Astrocyte (in vitro differentiated cells and primary cell): ENCODE measurements at regions not wholly inside any gene's neighbourhood (a gene's known extent, or its start where the extent isn't known, plus 50 kb on each side); places are given as distances from the start of the nearest gene placed in this dataset.

ENCODE experiments used
- DNase-seq: peaks from one replicate; pipeline ENCODE4 v3.0.0-alpha.2; 2010; ENCODE audit warnings: low read depth
- FAIRE-seq: peaks from 2 replicates; lab custom pipeline; 2011; peaks lifted over from hg19 to GRCh38; lab: Jason Lieb, UNC
- H2AFZ ChIP-seq: 2 replicates; pipeline ENCODE4 v1.6.0; 2012; ENCODE audit warnings: low read depth, low read length, inconsistent platforms
- H3K27ac ChIP-seq: 2 replicates; pipeline ENCODE4 v1.5.1; 2011; ENCODE audit warnings: low read depth, low read length, inconsistent platforms
- H3K27me3 ChIP-seq: 2 replicates; pipeline ENCODE4 v1.6.0; 2011; ENCODE audit warnings: low read length, inconsistent platforms; ENCODE audit not compliant: insufficient read depth
- H3K36me3 ChIP-seq: 2 replicates; pipeline ENCODE4 v1.5.1; 2011; ENCODE audit warnings: low read length, inconsistent platforms; ENCODE audit not compliant: insufficient read depth
- H3K4me1 ChIP-seq: 2 replicates; pipeline ENCODE4 v1.5.1; 2011; ENCODE audit warnings: low read length, inconsistent platforms; ENCODE audit not compliant: insufficient read depth
- H3K4me2 ChIP-seq: 2 replicates; pipeline ENCODE4 v1.6.0; 2012; ENCODE audit warnings: low read length, inconsistent platforms
- H3K4me3 ChIP-seq: 2 replicates; pipeline ENCODE4 v1.5.1; 2011; ENCODE audit warnings: low read depth, mild to moderate bottlenecking, low read length, inconsistent platforms; ENCODE audit not compliant: insufficient read depth
- H3K79me2 ChIP-seq: 2 replicates; pipeline ENCODE4 v1.6.0; 2012; ENCODE audit warnings: mild to moderate bottlenecking, low read length, inconsistent platforms; ENCODE audit not compliant: insufficient read depth
- H3K9ac ChIP-seq: 2 replicates; pipeline ENCODE4 v1.6.0; 2012; ENCODE audit warnings: mild to moderate bottlenecking, low read length, inconsistent platforms
- H3K9me3 ChIP-seq: 2 replicates; pipeline ENCODE4 v1.5.1; 2012; ENCODE audit warnings: low read depth, mild to moderate bottlenecking, low read length, inconsistent platforms; ENCODE audit not compliant: insufficient read depth
- H4K20me1 ChIP-seq: 2 replicates; pipeline ENCODE4 v1.6.0; 2012; ENCODE audit warnings: low read length, inconsistent platforms; ENCODE audit not compliant: insufficient read depth
- H3K27ac Mint-ChIP-seq: one replicate; pipeline ENCODE4 v1.8.0; 2021; ENCODE audit warnings: mild to moderate bottlenecking, mixed read lengths; ENCODE audit not compliant: unreplicated experiment
- H3K27me3 Mint-ChIP-seq: one replicate; pipeline ENCODE4 v1.8.0; 2021; ENCODE audit warnings: low read depth, mixed read lengths; ENCODE audit not compliant: unreplicated experiment
- H3K36me3 Mint-ChIP-seq: one replicate; pipeline ENCODE4 v1.8.0; 2021; ENCODE audit warnings: low read depth, mixed read lengths; ENCODE audit not compliant: unreplicated experiment
- H3K4me1 Mint-ChIP-seq: one replicate; pipeline ENCODE4 v1.8.0; 2021; ENCODE audit warnings: low read depth, mixed read lengths; ENCODE audit not compliant: unreplicated experiment
- H3K4me3 Mint-ChIP-seq: one replicate; pipeline ENCODE4 v1.8.0; 2021; ENCODE audit warnings: mild to moderate bottlenecking, moderate library complexity, mixed read lengths; ENCODE audit not compliant: unreplicated experiment
- H3K9me3 Mint-ChIP-seq: one replicate; pipeline ENCODE4 v1.8.0; 2021; ENCODE audit warnings: mild to moderate bottlenecking, mixed read lengths; ENCODE audit not compliant: unreplicated experiment
- EZH2 ChIP-seq: IDR thresholded peaks from 2 replicates; pipeline ENCODE4 v1.6.1; 2012; ENCODE audit warnings: mild to moderate bottlenecking, low read length, inconsistent platforms; ENCODE audit not compliant: insufficient read depth
- TF ChIP-seq, protein P1 (sequence below): IDR thresholded peaks from 2 replicates; pipeline ENCODE4 v1.5.1; 2011; ENCODE audit warnings: low read depth, mild to moderate bottlenecking, inconsistent platforms, low read length, moderate library complexity; ENCODE audit not compliant: insufficient read depth

DNA sequence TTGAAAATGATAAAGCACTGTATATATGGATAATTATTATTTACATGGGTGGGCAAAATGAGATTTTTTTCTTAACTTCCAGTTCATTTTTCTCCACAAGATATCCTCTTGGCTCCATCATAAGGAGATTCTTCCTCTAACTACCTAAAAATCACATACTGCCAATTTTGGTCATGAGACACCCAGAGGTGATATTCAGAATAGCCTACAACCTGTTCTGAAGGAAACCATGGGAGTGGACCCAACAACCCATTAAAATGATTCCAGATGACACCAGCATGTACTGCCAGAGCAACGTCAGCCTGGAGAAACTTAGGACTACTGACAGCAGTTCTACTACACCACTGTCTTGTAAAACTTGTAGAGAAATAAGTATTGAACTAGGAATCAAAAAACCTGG lies 136.3 kb upstream of the TMPO start:
- no peak overlapping the region for H3K4me3 ChIP-seq
- no peaks in the 10 kb centered on the region for H3K36me3 Mint-ChIP-seq
- no peaks in the 10 kb centered on the region for H4K20me1 ChIP-seq
- H3K27me3 Mint-ChIP-seq: peaks cover 5% of the 10 kb centered on the region
- no peak overlapping the region for H3K27ac Mint-ChIP-seq
- no peaks in the 10 kb centered on the region for H3K36me3 ChIP-seq
- H3K79me2 ChIP-seq: no peaks in the 10 kb centered on the region
- H3K4me3 Mint-ChIP-seq: no peak overlapping the region
- no peak overlapping the region for H3K27ac ChIP-seq
- no peaks in the 10 kb centered on the region for H3K4me1 Mint-ChIP-seq
- no peaks in the 10 kb centered on the region for H3K9me3 Mint-ChIP-seq
- no peaks in the 10 kb centered on the region for H3K9me3 ChIP-seq
- H2AFZ ChIP-seq: no peak overlapping the region
- no peaks in the 10 kb centered on the region for H3K27me3 ChIP-seq
- FAIRE-seq (no peak), DNase-seq (no peak)
- no peak overlapping the region for H3K9ac ChIP-seq
- no peak overlapping the region for H3K4me2 ChIP-seq
- H3K4me1 ChIP-seq: no peaks in the 10 kb centered on the region
- TF ChIP-seq, protein P1, sequence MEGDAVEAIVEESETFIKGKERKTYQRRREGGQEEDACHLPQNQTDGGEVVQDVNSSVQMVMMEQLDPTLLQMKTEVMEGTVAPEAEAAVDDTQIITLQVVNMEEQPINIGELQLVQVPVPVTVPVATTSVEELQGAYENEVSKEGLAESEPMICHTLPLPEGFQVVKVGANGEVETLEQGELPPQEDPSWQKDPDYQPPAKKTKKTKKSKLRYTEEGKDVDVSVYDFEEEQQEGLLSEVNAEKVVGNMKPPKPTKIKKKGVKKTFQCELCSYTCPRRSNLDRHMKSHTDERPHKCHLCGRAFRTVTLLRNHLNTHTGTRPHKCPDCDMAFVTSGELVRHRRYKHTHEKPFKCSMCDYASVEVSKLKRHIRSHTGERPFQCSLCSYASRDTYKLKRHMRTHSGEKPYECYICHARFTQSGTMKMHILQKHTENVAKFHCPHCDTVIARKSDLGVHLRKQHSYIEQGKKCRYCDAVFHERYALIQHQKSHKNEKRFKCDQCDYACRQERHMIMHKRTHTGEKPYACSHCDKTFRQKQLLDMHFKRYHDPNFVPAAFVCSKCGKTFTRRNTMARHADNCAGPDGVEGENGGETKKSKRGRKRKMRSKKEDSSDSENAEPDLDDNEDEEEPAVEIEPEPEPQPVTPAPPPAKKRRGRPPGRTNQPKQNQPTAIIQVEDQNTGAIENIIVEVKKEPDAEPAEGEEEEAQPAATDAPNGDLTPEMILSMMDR: no peak
- TF ChIP-seq EZH2: no peak

GRCh38 chr12:98385641-98386040 lies 129.7 kb upstream of the TMPO start:
- no peaks in the 10 kb centered on the region for H3K9me3 ChIP-seq
- no peak overlapping the region for H2AFZ ChIP-seq
- H3K4me2 ChIP-seq: no peak overlapping the region
- FAIRE-seq (no peak), DNase-seq (no peak)
- no peaks in the 10 kb centered on the region for H3K36me3 ChIP-seq
- H3K4me1 ChIP-seq: no peaks in the 10 kb centered on the region
- H3K27me3 ChIP-seq: peaks cover 2% of the 10 kb centered on the region
- Mint-ChIP-seq H3K4me1 (no peaks in the 10 kb centered on the region), H3K27ac (no peak overlapping the region), H3K4me3 (no peak overlapping the region), H3K36me3 (no peaks in the 10 kb centered on the region), H3K27me3 (no peaks in the 10 kb centered on the region), H3K9me3 (no peaks in the 10 kb centered on the region)
- no peak overlapping the region for H3K9ac ChIP-seq
- no peak overlapping the region for H3K27ac ChIP-seq
- TF ChIP-seq EZH2: no peak
- TF ChIP-seq, protein P1: no peak
- no peak overlapping the region for H3K4me3 ChIP-seq
- no peaks in the 10 kb centered on the region for H3K79me2 ChIP-seq
- no peaks in the 10 kb centered on the region for H4K20me1 ChIP-seq

DNA sequence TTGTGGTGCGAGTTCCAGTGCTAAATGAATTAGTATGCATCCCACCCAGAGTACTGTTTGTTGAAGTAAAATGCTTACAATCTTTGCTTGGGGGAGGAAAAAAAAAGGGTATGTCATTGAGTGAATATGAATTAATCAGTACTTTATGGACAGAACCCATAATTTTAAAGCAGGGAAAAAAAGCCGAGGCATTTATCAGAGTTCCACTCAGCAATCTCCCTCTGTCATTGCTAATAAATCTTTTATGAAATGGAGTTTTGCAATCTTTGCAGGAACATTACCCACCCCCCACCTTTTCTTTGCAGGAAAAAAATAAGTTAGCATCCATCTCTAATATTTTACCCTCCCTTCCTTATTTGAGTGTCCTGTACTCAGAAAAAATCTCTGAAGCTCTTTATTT lies 127.9 kb upstream of the TMPO start:
- Histone ChIP-seq H3K27me3 (peaks cover 2% of the 10 kb centered on the region), H3K36me3 (no peaks in the 10 kb centered on the region), H2AFZ (no peak overlapping the region), H3K4me2 (no peak overlapping the region), H3K4me1 (no peaks in the 10 kb centered on the region), H3K4me3 (no peak overlapping the region), H4K20me1 (no peaks in the 10 kb centered on the region), H3K9ac (no peak overlapping the region), H3K9me3 (no peaks in the 10 kb centered on the region), H3K79me2 (no peaks in the 10 kb centered on the region), H3K27ac (no peak overlapping the region)
- Mint-ChIP-seq H3K4me1 (no peaks in the 10 kb centered on the region), H3K36me3 (no peaks in the 10 kb centered on the region), H3K4me3 (no peak overlapping the region), H3K9me3 (no peaks in the 10 kb centered on the region), H3K27ac (no peak overlapping the region), H3K27me3 (peaks cover 5% of the 10 kb centered on the region)
- FAIRE-seq (peak; percentile 13), DNase-seq (no peak)
- TF ChIP-seq, protein P1: no peak
